HepG2 (cell line): ENCODE measurements at regions not wholly inside any gene's neighbourhood (a gene's known extent, or its start where the extent isn't known, plus 50 kb on each side); places are given as distances from the start of the nearest gene placed in this dataset.

Source experiments
- ATAC-seq: fragments of 200-7000 bp; cut with Tn5 transposase; 3 replicates; pipeline ENCODE4 v1.9.1; 2020; ENCODE audit warnings: mild to moderate bottlenecking, moderate library complexity
- BruUV-seq: library from RNA; stranded (reverse); fragments of 400-500 nt; replicated peaks from 2 replicates; lab custom pipeline; 2021; lab: Mats Ljungman, UMichigan
- CTCF ChIA-PET: fragments of 300-600 bp; formaldehyde crosslinking; extraction: SDS; loops from one replicate; lab custom pipeline; 2021; ENCODE audit warnings: low total read pairs, inconsistent platforms, low intra/inter-chr PET ratio; lab: Yijun Ruan, JAX
- POLR2A ChIA-PET: fragments of 350-600 bp; sonication (Branson Sonifier 250); formaldehyde crosslinking; loops from one replicate; lab custom pipeline; 2020; ENCODE audit warnings: antibody characterized with exemption, inconsistent platforms; lab: Yijun Ruan, JAX
- DNase-seq: peaks from one replicate; pipeline ENCODE4 v3.0.0-alpha.2; 2015; ENCODE audit warnings: low spot score
- FAIRE-seq: peaks from 3 replicates; lab custom pipeline; 2011; peaks lifted over from hg19 to GRCh38; lab: Jason Lieb, UNC
- H2AFZ ChIP-seq: one replicate; pipeline ENCODE4 v1.6.1; 2011; ENCODE audit warnings: low read length, inconsistent platforms
- H3K27ac ChIP-seq: fragments of 300-600 bp; 3 replicates; pipeline ENCODE4 v1.8.0; 2011; ENCODE audit warnings: mixed run types, mild to moderate bottlenecking, mixed read lengths, low read length, inconsistent platforms; ENCODE audit not compliant: insufficient read depth; ENCODE audit errors: extremely low read length
- H3K27me3 ChIP-seq, 2 experiments: fragments of 200-600 bp in 1 of 2; 2 replicates in 1 of 2; 3 replicates in 1 of 2; pipeline versions ENCODE4 v1.6.0 to v1.8.0; 2011; ENCODE audit warnings: low read length in 2 of 2, mild to moderate bottlenecking in 2 of 2, moderate library complexity in 2 of 2, inconsistent platforms in 1 of 2; ENCODE audit not compliant: insufficient read depth in 2 of 2, control insufficient read depth in 1 of 2
- H3K36me3 ChIP-seq, 2 experiments: fragments of 200-600 bp in 1 of 2; replicated peaks in 1 of 2; 2 replicates in 1 of 2; 3 replicates in 1 of 2; pipeline versions ENCODE4 v1.5.1 to v1.8.0; 2011; ENCODE audit warnings: low read length in 2 of 2, inconsistent platforms in 1 of 2; ENCODE audit not compliant: insufficient read depth in 2 of 2, control insufficient read depth in 1 of 2
- H3K4me1 ChIP-seq: 2 replicates; pipeline ENCODE4 v1.5.1; 2012; ENCODE audit warnings: low read length, inconsistent platforms; ENCODE audit not compliant: insufficient read depth
- H3K4me2 ChIP-seq: 2 replicates; pipeline ENCODE4 v1.6.0; 2011; ENCODE audit warnings: low read depth, low read length, inconsistent platforms
- H3K4me3 ChIP-seq, 3 experiments: fragments of 200-600 bp in 1 of 3; sonication (generic), shearing (Covaris generic) in 1 of 3; replicated peaks in 1 of 3; 2 replicates each; pipeline ENCODE4 v1.5.1; 2011 to 2016; ENCODE audit warnings: low read length in 3 of 3, inconsistent platforms in 2 of 3, low read depth in 2 of 3, mild to moderate bottlenecking in 2 of 3, control low read depth in 1 of 3, mixed read lengths in 1 of 3; ENCODE audit not compliant: insufficient read depth in 1 of 3
- H3K79me2 ChIP-seq: one replicate; pipeline ENCODE4 v1.6.1; 2011; ENCODE audit warnings: low read length, inconsistent platforms; ENCODE audit not compliant: insufficient read depth
- H3K9ac ChIP-seq: 2 replicates; pipeline ENCODE4 v1.6.0; 2011; ENCODE audit warnings: mild to moderate bottlenecking, low read depth, low read length, inconsistent platforms; ENCODE audit not compliant: insufficient read depth
- H3K9me3 ChIP-seq: 2 replicates; pipeline ENCODE4 v1.5.1; 2012; ENCODE audit warnings: mild to moderate bottlenecking, low read length
- H4K20me1 ChIP-seq: 2 replicates; pipeline ENCODE4 v1.6.0; 2011; ENCODE audit warnings: inconsistent platforms, mild to moderate bottlenecking, low read length, moderate library complexity; ENCODE audit not compliant: insufficient read depth
- DMTF1 ChIP-seq: sonication (generic); formaldehyde crosslinking; IDR thresholded peaks from 2 replicates; pipeline ENCODE4 v1.4.0; 2020; ENCODE audit warnings: mild to moderate bottlenecking, missing genetic modification reagents
- FOXO4 ChIP-seq: sonication (generic); formaldehyde crosslinking; conservative IDR thresholded peaks from 2 replicates; pipeline ENCODE4 v1.8.1; 2023; ENCODE audit warnings: missing genetic modification reagents
- HMGA1 ChIP-seq: sonication (generic); formaldehyde crosslinking; conservative IDR thresholded peaks from 2 replicates; pipeline ENCODE4 v1.4.0; 2020; ENCODE audit warnings: missing genetic modification reagents
- HOXA5 ChIP-seq: sonication (generic); formaldehyde crosslinking; IDR thresholded peaks from 2 replicates; pipeline ENCODE4 v1.4.0; 2020; ENCODE audit warnings: missing genetic modification reagents
- MXD1 ChIP-seq: sonication (generic); formaldehyde crosslinking; IDR thresholded peaks from 2 replicates; pipeline ENCODE4 v1.4.0; 2020; ENCODE audit warnings: mild to moderate bottlenecking, missing genetic modification reagents
- MYC ChIP-seq: sonication (generic); formaldehyde crosslinking; IDR thresholded peaks from 2 replicates; pipeline ENCODE4 v1.9.0; 2021; ENCODE audit warnings: missing genetic modification reagents, borderline replicate concordance
- PBX2 ChIP-seq: IDR thresholded peaks from 2 replicates; pipeline ENCODE4 v1.6.1; 2016; ENCODE audit warnings: control low read depth
- RCOR2 ChIP-seq: IDR thresholded peaks from 2 replicates; pipeline ENCODE4 v1.6.1; 2016; ENCODE audit warnings: missing biosample characterization, missing genetic modification reagents
- SETDB1 ChIP-seq: sonication (generic); formaldehyde crosslinking; IDR thresholded peaks from 2 replicates; pipeline ENCODE4 v1.5.1; 2020; ENCODE audit warnings: missing genetic modification reagents, mild to moderate bottlenecking, borderline replicate concordance
- SRSF9 ChIP-seq: fragments of 200-400 bp; formaldehyde crosslinking; IDR thresholded peaks from 2 replicates; pipeline ENCODE4 v1.6.1; 2018; ENCODE audit warnings: borderline replicate concordance, mild to moderate bottlenecking, low read depth, low read length; ENCODE audit not compliant: insufficient read depth, poor library complexity, severe bottlenecking
- ZNF205 ChIP-seq: IDR thresholded peaks from 2 replicates; pipeline ENCODE4 v1.6.1; 2018; ENCODE audit warnings: missing biosample characterization, missing genetic modification reagents
- ZNF3 ChIP-seq: IDR thresholded peaks from 2 replicates; pipeline ENCODE4 v1.7.0; 2017; ENCODE audit warnings: inconsistent platforms
- ZNF414 ChIP-seq: sonication (generic); formaldehyde crosslinking; IDR thresholded peaks from 2 replicates; pipeline ENCODE4 v1.5.0; 2020; ENCODE audit warnings: missing genetic modification reagents
- ZNF83 ChIP-seq: sonication (generic); formaldehyde crosslinking; IDR thresholded peaks from 2 replicates; pipeline ENCODE4 v1.4.0; 2020; ENCODE audit warnings: missing genetic modification reagents, mild to moderate bottlenecking, borderline replicate concordance
- ZSCAN12 ChIP-seq: sonication (generic); formaldehyde crosslinking; IDR thresholded peaks from 2 replicates; pipeline ENCODE4 v1.9.0; 2021; ENCODE audit warnings: mild to moderate bottlenecking, missing genetic modification reagents
- WGBS: methylation state at CpG from one replicate; pipeline ENCODE4 v1.1.6; 2017; ENCODE audit warnings: low lambda C conversion rate; 5-methylcytosine and 5-hydroxymethylcytosine counted together
- in situ Hi-C: cut with HindIII; loops from 2 replicates; pipeline ENCODE4 v1.10.0; 2017; ENCODE audit warnings: low pct_unique_long_range_greater_than_20kb; ENCODE audit not compliant: extremely low pct_ligation_motif_present
- intact Hi-C: fragments of 100-400 bp; cut with micrococcal nuclease; formaldehyde crosslinking; loops from one replicate; pipeline ENCODE4 v1.10.0; 2022; ENCODE audit not compliant: unreplicated experiment

- TF ChIP-seq PBX2 (CRISPR knock-in tag) = no peak
- no peak for TF ChIP-seq DMTF1 (CRISPR knock-in tag)
- TF ChIP-seq, all 625 proteins: peak for 0
Measured at GRCh38 chr6:92945799-92946198, 473.6 kb downstream of the EPHA7 start (continued).

GRCh38 chr6:92944132-92944531, 475.2 kb downstream of the EPHA7 start:
- H3K4me3 ChIP-seq = no peak overlapping the region
- CTCF ChIA-PET = no interaction called here
- WGBS = 0% methylated on average over 1 of the region's 1 CpG
- POLR2A ChIA-PET = no interaction called here
- H3K79me2 ChIP-seq = no peaks in the 10 kb centered on the region
- H4K20me1 ChIP-seq = no peaks in the 10 kb centered on the region
- H3K36me3 ChIP-seq = no peaks in the 10 kb centered on the region
- FAIRE-seq = no peak
- ATAC-seq = no peak
- intact Hi-C loops (no loop called here), in situ Hi-C loops (no loop called here)
- H3K9ac ChIP-seq = no peak overlapping the region
- H3K4me2 ChIP-seq = no peak overlapping the region
- no peak for DNase-seq
- H3K4me1 ChIP-seq = no peaks in the 10 kb centered on the region
- no peak overlapping the region for H2AFZ ChIP-seq
- no peak for TF ChIP-seq ZNF205
- TF ChIP-seq HMGA1 (CRISPR knock-in tag) = no peak
- TF ChIP-seq MXD1 (CRISPR knock-in tag) = no peak
- no peak for TF ChIP-seq ZNF414 (CRISPR knock-in tag)
- no peak for TF ChIP-seq SETDB1 (CRISPR knock-in tag)
- TF ChIP-seq HOXA5 = no peak
- TF ChIP-seq RCOR2 (CRISPR knock-in tag) = no peak
- no peak for TF ChIP-seq ZNF3
- TF ChIP-seq MYC = no peak
- TF ChIP-seq FOXO4 = no peak
- no peak for TF ChIP-seq SRSF9
- no peak for TF ChIP-seq ZSCAN12 (CRISPR knock-in tag)
- no peak for TF ChIP-seq ZNF83 (CRISPR knock-in tag)
- TF ChIP-seq, all 625 proteins: peak for 0
- no peaks in the 10 kb centered on the region for H3K27me3 ChIP-seq
- H3K27ac ChIP-seq = no peak overlapping the region
- no TSS peak for BruUV-seq
- no peaks in the 10 kb centered on the region for H3K9me3 ChIP-seq
